ENCODE measurements at regions not wholly inside any gene's neighbourhood (a gene's known extent, or its start where the extent isn't known, plus 50 kb on each side); places are given as distances from the start of the nearest gene placed in this dataset.

GRCh38 chr6:137798261-137798660 lies 68.8 kb upstream of the TNFAIP3 start:
- intact Hi-C loops (cut with micrococcal nuclease; ENCODE audit: unreplicated experiment): no loop called here
- no TSS peak for BruUV-seq (replicated peaks)
- Histone ChIP-seq H3K27ac (ENCODE audit: control insufficient read depth, insufficient read depth) (no peak overlapping the region), H3K36me3 (ENCODE audit: control insufficient read depth in 2 of 2, insufficient read depth in 2 of 2, low read length in 1 of 2) (no peaks in the 10 kb centered on the region), H3K9me3 (replicated peaks; ENCODE audit: control insufficient read depth, insufficient read depth, low read length) (peaks cover under 1% of the 10 kb centered on the region; the same call in 1 of the 3 replicates), H3K4me2 (ENCODE audit: control insufficient read depth, insufficient read depth) (no peak overlapping the region), H3K4me3 (no peak overlapping the region), H4K20me1 (ENCODE audit: control insufficient read depth, insufficient read depth) (no peaks in the 10 kb centered on the region), H3K4me1 (ENCODE audit: control insufficient read depth, insufficient read depth, low read length) (peaks cover 23% of the 10 kb centered on the region), H3K9ac (ENCODE audit: control insufficient read depth, insufficient read depth, low read length) (no peak overlapping the region), H3K27me3 (replicated peaks in 1 of 2; ENCODE audit: control insufficient read depth in 2 of 2, insufficient read depth in 2 of 2, low read length in 1 of 2) (no peaks in the 10 kb centered on the region), H2AFZ (ENCODE audit: control insufficient read depth, low read depth, low read length) (no peak overlapping the region), H3K79me2 (ENCODE audit: control insufficient read depth, insufficient read depth, low read length) (no peaks in the 10 kb centered on the region; the same call in 1 of the 2 replicates)
- SMC1A ChIA-PET (ENCODE audit: uncharacterized antibody, unreplicated experiment): interaction anchor here (0.7 to 16.0 kb wide), 23 partner anchors 9 to 177 kb away, joined by 3 to 314 read pairs (median 9); partner anchors contain the start of gene TNFAIP3
- ATAC-seq (no peak), FAIRE-seq (no peak), DNase-seq (ENCODE audit: low read depth, low spot score) (no peak)
- RAD21 ChIA-PET (ENCODE audit: unreplicated experiment): interaction anchor here (1.0 to 8.7 kb wide), 13 partner anchors 12 to 152 kb away, joined by 3 to 117 read pairs (median 20); partner anchors contain the start of gene TNFAIP3
- in situ Hi-C loops (cut with MboI): loop anchor here (5.0 kb wide), 1 partner anchor 144 kb away; no protein-coding TSS in a partner anchor
- CTCF ChIA-PET: interaction anchor here (0.8 to 5.4 kb wide), 21 partner anchors 7 to 177 kb away, joined by 3 to 149 read pairs (median 13); partner anchors contain the start of gene TNFAIP3
- TF ChIP-seq TCF3 (IDR thresholded peaks at IDR 0.05; ENCODE audit: borderline replicate concordance, insufficient read depth, low read depth, low read length): no peak
- TF ChIP-seq IRF4 (IDR thresholded peaks at IDR 0.05; ENCODE audit: low read depth, low read length): no peak
- no peak for TF ChIP-seq BACH1 (IDR thresholded peaks at IDR 0.05; ENCODE audit: borderline replicate concordance)
- TF ChIP-seq CHD2 (IDR thresholded peaks at IDR 0.05; ENCODE audit: borderline replicate concordance, low read depth, low read length): no peak
- TF ChIP-seq ZNF24 (IDR thresholded peaks at IDR 0.05): no peak
- no peak for TF ChIP-seq FOS (IDR thresholded peaks at IDR 0.05; ENCODE audit: borderline replicate concordance, extremely low read depth, insufficient read length)
- TF ChIP-seq CBFB (IDR thresholded peaks at IDR 0.05; ENCODE audit: low read depth): no peak
- no peak for TF ChIP-seq REST (IDR thresholded peaks at IDR 0.05; ENCODE audit: low read depth, low read length)
- POLR2A ChIA-PET: interaction anchor here (0.6 to 7.4 kb wide), 11 partner anchors 9 to 637 kb away, joined by 3 to 35 read pairs (median 4); no protein-coding TSS in a partner anchor
- WGBS (ENCODE audit: insufficient coverage, insufficient replicate concordance, low lambda C conversion rate, missing lambda C conversion rate): 96% methylated on average over 3 of the region's 3 CpGs
